Myocyte (in vitro differentiated cells): ENCODE measurements at regions not wholly inside any gene's neighbourhood (a gene's known extent, or its start where the extent isn't known, plus 50 kb on each side); places are given as distances from the start of the nearest gene placed in this dataset.
"Not testable (repeated sequence)": the region's sequence is repeated elsewhere in the genome, so short reads cannot be mapped to it uniquely, and the experiment has no call there.

Experiments
- DNase-seq: peaks from one replicate; pipeline ENCODE4 v3.0.0-alpha.2; 2012; ENCODE audit warnings: low read depth

DNA sequence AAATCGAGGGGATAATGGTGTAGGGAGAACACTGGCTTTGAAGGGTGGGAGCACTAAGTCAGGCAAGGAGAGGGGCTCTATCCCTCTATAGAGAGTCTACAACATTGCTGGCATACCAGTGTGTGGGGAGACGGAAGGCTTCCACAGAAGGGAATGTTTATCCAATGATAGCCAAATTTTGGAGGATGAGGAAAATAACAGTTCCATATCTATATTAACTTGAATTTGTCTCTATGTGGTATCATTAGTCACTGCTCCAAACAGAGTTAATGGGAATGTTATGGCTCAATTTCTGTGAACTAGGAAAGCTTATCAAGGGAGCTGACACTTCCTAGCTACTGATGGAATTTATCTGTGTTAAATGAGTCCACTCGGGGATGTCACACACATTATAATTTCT, 208.9 kb upstream of the PHACTR1 start:
- DNase-seq: no peak

GRCh38 chr6:12508553-12508952, 208.0 kb upstream of the PHACTR1 start:
- DNase-seq: no peak

DNA sequence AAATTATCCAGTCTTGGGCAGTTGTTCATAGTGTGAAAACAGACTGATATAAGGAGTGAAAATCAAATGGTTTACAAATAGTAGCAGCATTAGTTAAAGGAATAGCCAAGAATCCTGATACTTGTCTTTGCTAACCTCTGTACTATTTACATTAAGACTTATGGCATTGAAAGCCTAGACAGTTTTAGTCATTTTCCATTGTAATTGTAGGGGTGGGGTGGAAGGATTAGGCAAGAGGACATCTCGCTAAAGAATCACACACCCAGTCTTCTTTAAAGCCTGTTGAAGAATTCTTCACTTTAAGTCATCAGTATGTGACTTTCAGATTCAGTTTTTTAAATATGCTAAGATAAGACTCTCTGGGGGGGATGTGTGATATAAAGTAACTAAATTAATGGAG, 207.5 kb upstream of the PHACTR1 start:
- no peak for DNase-seq

DNA sequence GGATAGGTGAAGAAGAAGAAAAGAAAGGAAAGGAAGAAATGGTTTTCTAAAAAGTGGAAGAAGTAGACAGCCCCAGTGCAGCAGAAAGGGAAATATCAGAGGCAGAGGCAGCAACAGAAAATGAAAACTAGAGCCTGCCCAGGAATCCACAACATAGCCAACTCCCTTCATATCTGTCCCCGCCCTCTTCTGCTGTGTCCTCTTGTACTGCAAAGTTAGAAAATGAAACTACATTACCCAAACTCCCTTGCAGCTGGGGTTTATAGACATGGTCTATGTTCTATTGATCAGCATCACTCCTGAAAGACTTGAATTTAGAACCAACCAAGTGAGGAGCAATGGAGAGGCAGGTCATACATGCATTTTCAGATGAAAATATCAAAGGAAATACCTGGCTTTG, 200.5 kb upstream of the PHACTR1 start:
- DNase-seq: peak; percentile 2

- no peak for DNase-seq
Observed at GRCh38 chr6:12522347-12522746, 194.2 kb upstream of the PHACTR1 start.

DNA sequence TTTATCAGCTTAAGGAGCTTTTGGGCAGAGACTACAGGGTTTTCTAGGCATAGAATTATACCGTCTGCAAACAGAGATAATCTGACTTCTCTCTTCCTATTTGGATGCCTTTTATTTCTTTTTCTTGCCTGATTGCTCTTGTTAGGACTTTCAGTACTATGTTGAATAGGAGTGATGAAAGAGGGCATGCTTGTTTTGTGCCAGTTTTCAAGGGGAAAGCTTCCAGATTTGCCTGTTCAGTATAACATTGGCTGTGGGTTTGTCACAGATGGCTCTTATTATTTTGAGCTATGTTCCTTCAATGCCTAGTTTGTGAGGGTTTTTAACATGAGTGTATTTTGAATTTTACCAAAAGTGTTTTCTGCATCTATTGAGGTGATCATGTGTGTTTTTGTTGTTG, 192.8 kb upstream of the PHACTR1 start:
- no peak for DNase-seq

DNA sequence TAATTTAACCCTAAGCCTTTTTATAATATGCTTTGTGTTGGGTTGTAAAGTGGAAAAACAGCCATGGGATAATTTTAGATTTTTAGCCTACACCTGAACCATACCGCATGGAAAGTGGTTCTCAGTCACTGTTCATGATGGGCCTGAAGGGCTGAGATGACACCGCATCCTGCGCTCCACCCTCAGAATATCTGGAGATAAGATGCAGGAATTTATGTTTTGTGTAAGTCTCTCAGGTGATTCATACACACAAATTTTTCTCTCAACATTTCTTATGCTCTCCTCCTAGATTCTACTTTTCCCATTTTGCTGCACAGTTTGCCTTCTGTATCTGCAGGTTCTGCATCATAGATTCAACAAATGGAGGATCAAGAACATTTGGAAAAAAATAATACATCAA, 191.3 kb upstream of the PHACTR1 start:
- DNase-seq: no peak

- no peak for DNase-seq
Observed at GRCh38 chr6:12527339-12527738, 189.2 kb upstream of the PHACTR1 start.

DNA sequence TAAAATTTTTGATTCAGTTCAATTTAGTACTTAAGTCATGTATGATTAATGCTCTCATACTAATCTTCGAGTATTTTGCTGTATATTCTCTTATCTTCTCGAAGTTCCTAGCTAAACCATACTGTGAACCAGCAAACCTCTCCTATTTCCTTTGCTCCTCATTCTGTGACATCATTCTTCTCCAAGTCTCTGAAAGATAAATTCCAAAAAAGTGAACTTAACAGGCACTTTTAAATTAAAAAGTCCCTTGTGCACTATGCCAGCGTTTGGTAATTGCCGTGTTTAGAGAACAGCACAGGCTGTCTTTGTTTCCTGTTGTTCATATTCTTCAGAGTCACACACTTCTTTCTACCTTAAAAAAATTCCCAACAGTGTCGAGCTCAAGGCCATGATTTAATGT, 188.4 kb upstream of the PHACTR1 start:
- DNase-seq: no peak

DNA sequence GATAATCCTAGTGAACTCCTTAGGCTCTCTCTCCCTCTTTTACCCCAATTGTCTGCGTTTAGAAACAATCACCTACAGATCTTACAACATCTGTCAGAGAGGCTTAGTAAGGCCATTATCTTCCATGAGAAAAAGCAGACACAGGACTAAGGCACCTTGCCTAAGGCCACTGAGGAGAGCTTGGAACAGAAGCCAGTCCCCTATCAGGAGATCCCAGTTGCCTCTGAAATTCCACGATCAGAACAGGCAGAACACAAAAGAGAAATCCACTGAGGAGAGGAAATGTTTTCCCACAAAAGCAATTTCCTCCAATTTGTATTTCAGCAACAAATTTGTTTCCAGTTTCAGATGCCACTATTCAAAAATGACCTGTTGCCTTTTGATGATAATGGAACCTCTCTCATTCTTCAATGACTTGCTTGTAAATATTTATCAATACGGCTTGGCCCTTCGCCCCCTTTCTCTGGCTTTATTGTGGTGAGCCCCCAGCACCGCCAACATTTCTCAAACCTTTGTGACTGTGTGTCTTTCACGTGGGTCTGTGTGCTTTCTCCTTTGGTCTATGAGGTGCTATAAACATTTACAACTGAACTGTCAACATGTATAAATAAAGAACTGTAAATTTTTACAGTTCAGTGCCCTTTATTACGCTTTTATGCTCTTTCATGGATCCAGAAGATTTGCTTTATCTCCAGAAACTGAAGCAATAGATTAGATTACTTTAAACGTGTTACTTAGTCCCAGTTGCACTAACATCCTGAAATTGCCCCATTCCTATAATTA, 187.8 kb upstream of the PHACTR1 start:
- no peak for DNase-seq

GRCh38 chr6:12529364-12530019, 187.1 kb upstream of the PHACTR1 start:
- DNase-seq: no peak

GRCh38 chr6:12530345-12530744, 186.2 kb upstream of the PHACTR1 start:
- no peak for DNase-seq

DNA sequence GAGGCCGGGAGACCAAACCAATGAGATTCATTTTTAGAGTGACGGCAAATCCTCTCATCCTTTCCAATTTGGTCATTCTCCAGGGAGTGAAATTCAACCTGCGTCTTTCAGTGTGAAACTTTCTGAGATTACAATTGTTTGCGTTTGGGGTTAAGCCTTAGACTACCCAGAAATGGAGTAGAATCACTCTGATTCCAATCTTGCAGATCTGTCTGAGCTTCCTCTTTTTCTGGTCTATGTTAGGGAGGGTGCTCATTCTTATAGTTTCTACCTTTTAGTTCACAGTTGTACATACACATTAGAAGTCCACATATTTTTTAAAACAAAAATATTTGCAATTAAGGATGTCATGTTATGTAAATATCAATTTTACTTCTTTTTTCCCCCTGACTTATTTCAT, 183.0 kb upstream of the PHACTR1 start:
- no peak for DNase-seq

GRCh38 chr6:12534069-12534853, 182.3 kb upstream of the PHACTR1 start:
- DNase-seq: no peak

DNA sequence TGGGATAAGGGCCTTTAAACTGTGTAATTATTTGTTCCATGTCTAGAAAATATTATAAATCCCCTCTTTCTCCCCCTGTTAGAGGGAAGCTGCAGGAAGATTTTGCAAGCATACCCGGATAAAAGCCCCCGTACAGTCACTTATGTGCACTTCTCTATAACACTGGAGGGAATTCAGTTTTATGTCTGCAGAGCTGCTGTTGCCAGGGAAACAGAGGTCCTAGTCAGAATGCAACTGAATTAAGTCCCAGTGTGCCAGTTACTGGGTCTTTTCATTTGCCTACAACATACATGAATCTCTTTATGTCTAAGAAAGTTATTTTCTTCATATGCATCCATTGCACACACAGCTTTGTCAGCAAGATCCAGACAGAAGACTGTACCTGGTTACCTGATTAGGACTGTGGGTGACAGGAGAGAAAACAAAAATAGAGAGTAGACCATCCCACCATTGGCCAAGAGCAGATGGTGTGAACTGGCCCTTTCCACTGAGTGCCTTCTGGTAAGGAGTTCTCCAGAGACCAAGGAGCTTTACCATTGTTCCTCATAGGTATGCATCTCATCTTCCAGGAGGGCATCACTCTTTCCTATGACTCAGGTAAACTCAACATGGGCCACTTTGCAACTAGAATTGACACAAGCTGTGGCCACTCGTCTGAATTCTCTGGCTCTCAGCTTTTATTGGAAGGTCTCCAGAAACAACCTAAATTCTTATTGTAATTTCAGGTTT, 180.8 kb upstream of the PHACTR1 start:
- no peak for DNase-seq

DNA sequence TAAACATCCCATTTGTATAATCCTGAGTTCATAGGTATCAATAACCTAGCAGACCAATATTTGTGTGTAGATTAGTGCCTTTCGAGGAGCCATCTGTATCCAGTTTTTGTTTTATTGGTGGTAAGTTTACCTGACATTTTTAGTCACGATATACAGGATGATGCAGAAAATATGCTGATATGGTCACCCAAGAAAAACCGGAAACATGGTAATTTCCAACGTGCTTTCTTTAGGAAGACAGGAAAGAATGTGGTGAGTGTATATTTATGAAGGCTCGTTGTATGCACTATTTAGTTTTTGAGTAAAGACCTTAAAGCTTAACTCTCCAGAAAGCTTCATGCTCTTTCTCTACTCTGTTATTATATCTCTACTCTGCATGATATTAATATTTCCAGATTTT, 180.2 kb upstream of the PHACTR1 start:
- no peak for DNase-seq

GRCh38 chr6:12537389-12537788, 179.2 kb upstream of the PHACTR1 start:
- DNase-seq: no peak

GRCh38 chr6:12538881-12539357, 177.6 kb upstream of the PHACTR1 start:
- DNase-seq: peak; percentile 7

GRCh38 chr6:12542319-12543115, 174.1 kb upstream of the PHACTR1 start:
- not testable (repeated sequence) for DNase-seq

- no peak for DNase-seq
Observed at GRCh38 chr6:12543953-12544352, 172.6 kb upstream of the PHACTR1 start.
